Upper lobe of right lung (tissue), 1 donor: ENCODE measurements at regions not wholly inside any gene's neighbourhood (a gene's known extent, or its start where the extent isn't known, plus 50 kb on each side); places are given as distances from the start of the nearest gene placed in this dataset.

Source experiments
- ATAC-seq: fragments of 200-7000 bp; cut with Tn5 transposase; one replicate; pipeline ENCODE4 v1.9.1; 2020; ENCODE audit warnings: mild to moderate bottlenecking, moderate library complexity
- DNase-seq: peaks from one replicate; pipeline ENCODE4 v3.0.0-alpha.2; 2020
- H3K27ac ChIP-seq: fragments of 200-600 bp; one replicate; pipeline ENCODE4 v1.8.0; 2022
- H3K27me3 ChIP-seq: fragments of 200-600 bp; one replicate; pipeline ENCODE4 v1.8.0; 2022; ENCODE audit warnings: mild to moderate bottlenecking
- H3K36me3 ChIP-seq: fragments of 200-600 bp; one replicate; pipeline ENCODE4 v1.8.0; 2022
- H3K4me1 ChIP-seq: fragments of 200-600 bp; one replicate; pipeline ENCODE4 v1.8.0; 2022
- H3K4me3 ChIP-seq: fragments of 200-600 bp; one replicate; pipeline ENCODE4 v1.8.0; 2022; ENCODE audit warnings: mild to moderate bottlenecking
- H3K9me3 ChIP-seq: fragments of 200-600 bp; one replicate; pipeline ENCODE4 v1.8.0; 2022
- CTCF ChIP-seq: fragments of 200-600 bp; IDR thresholded peaks from one replicate; pipeline ENCODE4 v1.8.0; 2022; ENCODE audit warnings: antibody characterized with exemption
- intact Hi-C: fragments of 100-400 bp; cut with DNase I; formaldehyde crosslinking; loops from one replicate; pipeline ENCODE4 v1.11.0; 2022
- donor health status: DM: no; HTN: yes; CAD: no; lungs with severe emphysema.

GRCh38 chr15:72920551-72920950 lies 131.7 kb upstream of the NEO1 start:
- intact Hi-C loops, result no loop called here
- Histone ChIP-seq H3K4me1 (no peaks in the 10 kb centered on the region), H3K9me3 (no peaks in the 10 kb centered on the region), H3K36me3 (no peaks in the 10 kb centered on the region), H3K27ac (no peak overlapping the region), H3K27me3 (no peaks in the 10 kb centered on the region), H3K4me3 (no peak overlapping the region)
- no peak for TF ChIP-seq CTCF
- ATAC-seq, result no peak
- no peak for DNase-seq

- no peaks in the 10 kb centered on the region for H3K4me1 ChIP-seq
- no peak overlapping the region for H3K27ac ChIP-seq
- H3K27me3 ChIP-seq, result no peaks in the 10 kb centered on the region
- H3K9me3 ChIP-seq, result no peaks in the 10 kb centered on the region
- no peak for DNase-seq
- ATAC-seq, result no peak
- H3K4me3 ChIP-seq, result no peak overlapping the region
- no peak for TF ChIP-seq CTCF
- intact Hi-C loops, result no loop called here
- H3K36me3 ChIP-seq, result no peaks in the 10 kb centered on the region
Measured at GRCh38 chr15:72919936-72920465, 132.3 kb upstream of the NEO1 start.

GRCh38 chr15:72916897-72917296 lies 133.3 kb upstream of the ADPGK start:
- DNase-seq, result no peak
- Histone ChIP-seq H3K4me1 (no peaks in the 10 kb centered on the region), H3K27me3 (no peaks in the 10 kb centered on the region), H3K4me3 (no peak overlapping the region), H3K27ac (no peak overlapping the region), H3K9me3 (no peaks in the 10 kb centered on the region), H3K36me3 (no peaks in the 10 kb centered on the region)
- intact Hi-C loops, result no loop called here
- no peak for ATAC-seq
- TF ChIP-seq CTCF, result no peak

GRCh38 chr15:72916378-72916777 lies 132.8 kb upstream of the ADPGK start:
- H3K27me3 ChIP-seq, result no peaks in the 10 kb centered on the region
- no peak overlapping the region for H3K4me3 ChIP-seq
- H3K27ac ChIP-seq, result no peak overlapping the region
- no peaks in the 10 kb centered on the region for H3K36me3 ChIP-seq
- DNase-seq, result no peak
- ATAC-seq, result no peak
- no peaks in the 10 kb centered on the region for H3K9me3 ChIP-seq
- no peaks in the 10 kb centered on the region for H3K4me1 ChIP-seq
- intact Hi-C loops, result no loop called here
- no peak for TF ChIP-seq CTCF

GRCh38 chr15:72915843-72916242 lies 132.3 kb upstream of the ADPGK start:
- H3K36me3 ChIP-seq, result no peaks in the 10 kb centered on the region
- H3K4me3 ChIP-seq, result no peak overlapping the region
- DNase-seq (no peak), ATAC-seq (no peak)
- no peaks in the 10 kb centered on the region for H3K4me1 ChIP-seq
- no peak overlapping the region for H3K27ac ChIP-seq
- H3K9me3 ChIP-seq, result no peaks in the 10 kb centered on the region
- TF ChIP-seq CTCF, result no peak
- no peaks in the 10 kb centered on the region for H3K27me3 ChIP-seq
- intact Hi-C loops, result no loop called here

- ATAC-seq (no peak), DNase-seq (no peak)
- Histone ChIP-seq H3K4me3 (no peak overlapping the region), H3K36me3 (no peaks in the 10 kb centered on the region), H3K27ac (no peak overlapping the region), H3K9me3 (no peaks in the 10 kb centered on the region), H3K4me1 (no peaks in the 10 kb centered on the region), H3K27me3 (no peaks in the 10 kb centered on the region)
- no peak for TF ChIP-seq CTCF
- intact Hi-C loops, result no loop called here
Measured at GRCh38 chr15:72912996-72913395, 129.4 kb upstream of the ADPGK start.
